ENCODE measurements at regions not wholly inside any gene's neighbourhood (a gene's known extent, or its start where the extent isn't known, plus 50 kb on each side); places are given as distances from the start of the nearest gene placed in this dataset.

GRCh38 chr6:140364916-140365315 lies 990.5 kb upstream of the CITED2 start:
- H3K36me3 ChIP-seq (ENCODE audit: low read depth), result no peaks in the 10 kb centered on the region
- TF ChIP-seq, protein P1, sequence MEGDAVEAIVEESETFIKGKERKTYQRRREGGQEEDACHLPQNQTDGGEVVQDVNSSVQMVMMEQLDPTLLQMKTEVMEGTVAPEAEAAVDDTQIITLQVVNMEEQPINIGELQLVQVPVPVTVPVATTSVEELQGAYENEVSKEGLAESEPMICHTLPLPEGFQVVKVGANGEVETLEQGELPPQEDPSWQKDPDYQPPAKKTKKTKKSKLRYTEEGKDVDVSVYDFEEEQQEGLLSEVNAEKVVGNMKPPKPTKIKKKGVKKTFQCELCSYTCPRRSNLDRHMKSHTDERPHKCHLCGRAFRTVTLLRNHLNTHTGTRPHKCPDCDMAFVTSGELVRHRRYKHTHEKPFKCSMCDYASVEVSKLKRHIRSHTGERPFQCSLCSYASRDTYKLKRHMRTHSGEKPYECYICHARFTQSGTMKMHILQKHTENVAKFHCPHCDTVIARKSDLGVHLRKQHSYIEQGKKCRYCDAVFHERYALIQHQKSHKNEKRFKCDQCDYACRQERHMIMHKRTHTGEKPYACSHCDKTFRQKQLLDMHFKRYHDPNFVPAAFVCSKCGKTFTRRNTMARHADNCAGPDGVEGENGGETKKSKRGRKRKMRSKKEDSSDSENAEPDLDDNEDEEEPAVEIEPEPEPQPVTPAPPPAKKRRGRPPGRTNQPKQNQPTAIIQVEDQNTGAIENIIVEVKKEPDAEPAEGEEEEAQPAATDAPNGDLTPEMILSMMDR (conservative IDR thresholded peaks at IDR 0.05), result no peak
- no peak for TF ChIP-seq EZH2 (IDR thresholded peaks at IDR 0.05; ENCODE audit: low read depth)
- no peaks in the 10 kb centered on the region for H3K27me3 ChIP-seq (ENCODE audit: insufficient read depth, low read depth)
- H3K79me2 ChIP-seq (ENCODE audit: low read depth), result no peaks in the 10 kb centered on the region
- DNase-seq, result no peak
- no peak overlapping the region for H3K4me2 ChIP-seq
- ChIA-PET CTCF (no interaction called here), POLR2A (ENCODE audit: unreplicated experiment) (no interaction called here)
- no peak overlapping the region for H3K4me3 ChIP-seq
- H3F3A ChIP-seq (ENCODE audit: insufficient read depth, low read depth), result no peaks in the 10 kb centered on the region
- peaks cover 14% of the 10 kb centered on the region for H3K4me1 ChIP-seq (replicated peaks; ENCODE audit: insufficient read depth)
- H3K9me3 ChIP-seq (ENCODE audit: insufficient read depth, low read depth), result peaks cover 14% of the 10 kb centered on the region; the same call in 1 of the 2 replicates
- no peak overlapping the region for H2AFZ ChIP-seq
- intact Hi-C loops (cut with micrococcal nuclease; ENCODE audit: unreplicated experiment), result no loop called here
- no peaks in the 10 kb centered on the region for H4K20me1 ChIP-seq (ENCODE audit: insufficient read depth)
- no TSS peak for BruUV-seq (replicated peaks)
- H3K9me2 ChIP-seq (ENCODE audit: insufficient read depth), result no peaks in the 10 kb centered on the region
- no peak overlapping the region for H3K27ac ChIP-seq

DNA sequence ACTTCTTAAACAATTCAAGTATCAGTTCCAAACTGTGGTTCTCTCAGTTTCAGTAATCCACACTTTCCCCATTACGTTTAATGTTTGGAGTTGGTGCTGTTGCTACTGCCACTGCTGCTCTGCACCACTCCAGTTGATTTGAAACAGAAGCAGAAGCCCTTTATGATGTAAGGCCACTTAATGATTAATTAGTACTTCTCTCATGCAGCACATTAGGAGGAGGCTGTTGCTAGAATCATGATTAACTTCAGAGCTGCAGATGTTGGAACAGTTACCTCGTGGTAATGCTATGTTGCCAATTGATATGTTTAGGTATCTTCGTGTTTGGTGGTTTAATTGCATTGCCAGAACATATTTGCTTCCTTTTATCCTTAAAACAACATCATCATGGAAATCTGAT lies 986.2 kb upstream of the CITED2 start:
- CTCF ChIA-PET, result no interaction called here
- intact Hi-C loops (cut with micrococcal nuclease; ENCODE audit: unreplicated experiment), result no loop called here
- no peak for DNase-seq
- POLR2A ChIA-PET (ENCODE audit: unreplicated experiment), result no interaction called here
- Histone ChIP-seq H3K27me3 (ENCODE audit: insufficient read depth, low read depth) (no peaks in the 10 kb centered on the region), H3K4me2 (no peak overlapping the region), H3K9me2 (ENCODE audit: insufficient read depth) (no peaks in the 10 kb centered on the region), H3K9me3 (ENCODE audit: insufficient read depth, low read depth) (peaks cover 14% of the 10 kb centered on the region; the same call in 1 of the 2 replicates), H4K20me1 (ENCODE audit: insufficient read depth) (no peaks in the 10 kb centered on the region), H3K27ac (no peak overlapping the region), H2AFZ (no peak overlapping the region), H3K79me2 (ENCODE audit: low read depth) (no peaks in the 10 kb centered on the region), H3K4me1 (replicated peaks; ENCODE audit: insufficient read depth) (no peaks in the 10 kb centered on the region), H3F3A (ENCODE audit: insufficient read depth, low read depth) (no peaks in the 10 kb centered on the region), H3K4me3 (no peak overlapping the region), H3K36me3 (ENCODE audit: low read depth) (no peaks in the 10 kb centered on the region)
- no peak for TF ChIP-seq EZH2 (IDR thresholded peaks at IDR 0.05; ENCODE audit: low read depth)
- TF ChIP-seq, protein P1 (conservative IDR thresholded peaks at IDR 0.05), result no peak
- no TSS peak for BruUV-seq (replicated peaks)

- Histone ChIP-seq H3K27me3 (ENCODE audit: insufficient read depth, low read depth) (no peaks in the 10 kb centered on the region), H3F3A (ENCODE audit: insufficient read depth, low read depth) (no peaks in the 10 kb centered on the region), H3K36me3 (ENCODE audit: low read depth) (no peaks in the 10 kb centered on the region), H2AFZ (no peak overlapping the region), H3K79me2 (ENCODE audit: low read depth) (no peaks in the 10 kb centered on the region), H3K9me3 (ENCODE audit: insufficient read depth, low read depth) (no peaks in the 10 kb centered on the region), H3K27ac (no peak overlapping the region), H3K9me2 (ENCODE audit: insufficient read depth) (no peaks in the 10 kb centered on the region), H3K4me1 (replicated peaks; ENCODE audit: insufficient read depth) (no peaks in the 10 kb centered on the region), H4K20me1 (ENCODE audit: insufficient read depth) (no peaks in the 10 kb centered on the region), H3K4me3 (no peak overlapping the region), H3K4me2 (no peak overlapping the region)
- intact Hi-C loops (cut with micrococcal nuclease; ENCODE audit: unreplicated experiment), result no loop called here
- BruUV-seq (replicated peaks), result no TSS peak
- ChIA-PET CTCF (no interaction called here), POLR2A (ENCODE audit: unreplicated experiment) (no interaction called here)
- no peak for DNase-seq
- TF ChIP-seq, protein P1 (conservative IDR thresholded peaks at IDR 0.05), result no peak
- TF ChIP-seq EZH2 (IDR thresholded peaks at IDR 0.05; ENCODE audit: low read depth), result no peak
These were observed 981.0 kb upstream of the CITED2 start for GRCh38 chr6:140355476-140355875.

Data from PC-9 (cell line).